ENCODE measurements at regions not wholly inside any gene's neighbourhood (a gene's known extent, or its start where the extent isn't known, plus 50 kb on each side); places are given as distances from the start of the nearest gene placed in this dataset.

DNA sequence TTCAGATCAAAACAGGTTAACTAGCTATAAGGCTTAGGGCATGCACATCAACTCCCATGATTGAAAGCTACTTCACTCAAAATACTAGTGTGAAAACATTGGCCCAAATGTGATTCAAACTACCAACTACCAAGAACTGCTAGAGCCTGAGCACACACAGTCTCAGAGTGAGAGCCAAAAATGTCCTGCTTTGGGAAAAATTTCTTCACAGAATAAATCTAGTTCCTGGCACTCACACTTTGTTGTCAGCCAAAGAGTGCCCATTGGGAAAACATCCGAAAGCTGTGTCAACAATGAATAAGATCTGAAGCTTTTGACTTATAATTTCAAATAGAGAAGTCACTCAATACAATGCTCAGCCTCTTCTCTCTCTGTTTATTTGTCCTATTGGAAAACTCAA lies 182.7 kb downstream of the LRATD1 start:
- no peak for TF ChIP-seq CTCF (IDR thresholded peaks at IDR 0.05)
- no peak for TF ChIP-seq EZH2 (IDR thresholded peaks at IDR 0.05; ENCODE audit: borderline replicate concordance, insufficient read depth, low read depth, low read length, poor library complexity, severe bottlenecking)

Measured in B cell (primary cell).